ENCODE measurements at regions not wholly inside any gene's neighbourhood (a gene's known extent, or its start where the extent isn't known, plus 50 kb on each side); places are given as distances from the start of the nearest gene placed in this dataset.

DNA sequence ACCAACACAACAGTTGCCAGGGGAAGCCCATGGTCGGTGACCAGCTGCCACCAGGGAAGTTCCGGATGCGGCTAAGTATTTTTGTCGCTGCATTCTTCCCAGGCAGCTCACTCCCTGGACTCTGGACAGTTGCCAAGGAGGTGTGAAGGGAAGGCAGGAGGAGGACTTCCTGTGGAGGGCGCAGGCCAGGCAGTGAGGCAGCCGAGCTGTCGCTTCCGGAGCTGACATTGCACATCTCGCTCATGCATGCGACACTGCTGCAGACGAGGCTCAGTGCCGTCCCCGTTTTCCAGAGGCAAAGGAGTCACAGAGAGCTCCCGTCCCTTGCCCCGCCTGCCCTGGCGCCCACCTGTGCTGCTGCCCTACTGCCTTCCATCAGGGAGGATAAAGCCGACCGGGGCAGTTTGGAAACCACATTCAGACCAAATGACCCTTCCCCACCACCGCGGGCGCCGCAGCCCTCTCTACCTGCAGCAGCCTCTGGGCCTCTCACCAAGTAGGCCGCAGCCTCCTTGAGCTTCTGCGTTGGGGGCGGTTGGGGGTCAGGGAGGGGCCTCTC lies 81.4 kb downstream of the NENF start:
- H4K20me1 ChIP-seq (replicated peaks; ENCODE audit: control insufficient read depth, extremely low read depth, insufficient read depth, low read length), result no peaks in the 10 kb centered on the region
- H3K27me3 ChIP-seq (ENCODE audit: control insufficient read depth in 2 of 2, insufficient read depth in 2 of 2, low read length in 2 of 2), result peaks cover 45 to 55% of the 10 kb centered on the region in 2 experiments
- H3K27ac ChIP-seq (ENCODE audit: insufficient read depth, low read depth, low read length), result no peak overlapping the region
- H3K9me3 ChIP-seq (replicated peaks; ENCODE audit: control insufficient read depth, insufficient read depth, low read length), result no peaks in the 10 kb centered on the region
- no peaks in the 10 kb centered on the region for H3K9me1 ChIP-seq (replicated peaks; ENCODE audit: control insufficient read depth, extremely low read depth, insufficient read depth, low read length)
- POLR2A ChIA-PET, result interaction anchor here (1.2 kb wide), 1 partner anchor 94 kb away, joined by 4 read pairs; the partner anchor contains the start of gene ATF3
- FAIRE-seq, result peak; percentile 74
- CTCF ChIA-PET, result interaction anchor here (0.9 to 1.5 kb wide), 4 partner anchors 37 to 151 kb away, joined by 3 to 4 read pairs (median 4); no protein-coding TSS in a partner anchor
- TF ChIP-seq POLR2A (IDR thresholded peaks at IDR 0.05; ENCODE audit: low read depth, low read length) (no peak), JUN (IDR thresholded peaks at IDR 0.05; ENCODE audit: borderline replicate concordance, insufficient read depth, insufficient read length, low read depth) (no peak), MYC (IDR thresholded peaks at IDR 0.05; ENCODE audit: low read depth, low read length) (no peak), EZH2 (IDR thresholded peaks at IDR 0.05; ENCODE audit: borderline replicate concordance, low read depth, low read length, severe bottlenecking) (peak; percentile 58), GATA2 (IDR thresholded peaks at IDR 0.05; ENCODE audit: insufficient read depth, insufficient read length, low read depth, low read length) (no peak)
- TF ChIP-seq, protein P1, sequence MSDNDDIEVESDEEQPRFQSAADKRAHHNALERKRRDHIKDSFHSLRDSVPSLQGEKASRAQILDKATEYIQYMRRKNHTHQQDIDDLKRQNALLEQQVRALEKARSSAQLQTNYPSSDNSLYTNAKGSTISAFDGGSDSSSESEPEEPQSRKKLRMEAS (IDR thresholded peaks at IDR 0.05; ENCODE audit: insufficient read depth, insufficient read length), result no peak
- no peaks in the 10 kb centered on the region for H3K36me3 ChIP-seq (ENCODE audit: control insufficient read depth in 2 of 2, extremely low read depth in 1 of 2, insufficient read depth in 2 of 2, low read length in 2 of 2)
- H3K9ac ChIP-seq (replicated peaks; ENCODE audit: extremely low read depth, insufficient read depth, low read length), result no peak overlapping the region
- H3K4me3 ChIP-seq (replicated peaks in 1 of 3; ENCODE audit: insufficient read depth in 1 of 3, low read depth in 1 of 3, low read length in 3 of 3), result no peak overlapping the region
- no peaks in the 10 kb centered on the region for H3K79me2 ChIP-seq (ENCODE audit: control insufficient read depth, insufficient read depth, low read length)
- no peak overlapping the region for H3K4me2 ChIP-seq (ENCODE audit: insufficient read depth, low read length)
- dilution Hi-C loops (cut with MboI; ENCODE audit: extremely low pct_ligation_motif_present, low sequenced_read_pairs) (no loop called here), intact Hi-C loops (cut with micrococcal nuclease) (loop anchor here (2.0 kb wide), 1 partner anchor 45 kb away; no protein-coding TSS in a partner anchor)
- H3K4me1 ChIP-seq (ENCODE audit: control insufficient read depth, extremely low read depth, insufficient read depth, low read length), result peaks cover 10% of the 10 kb centered on the region
- no TSS peak for BruUV-seq (replicated peaks)
- DNase-seq (ENCODE audit: low read depth, low spot score), result no peak
- no peak overlapping the region for H2AFZ ChIP-seq (ENCODE audit: low read depth, low read length)

DNA sequence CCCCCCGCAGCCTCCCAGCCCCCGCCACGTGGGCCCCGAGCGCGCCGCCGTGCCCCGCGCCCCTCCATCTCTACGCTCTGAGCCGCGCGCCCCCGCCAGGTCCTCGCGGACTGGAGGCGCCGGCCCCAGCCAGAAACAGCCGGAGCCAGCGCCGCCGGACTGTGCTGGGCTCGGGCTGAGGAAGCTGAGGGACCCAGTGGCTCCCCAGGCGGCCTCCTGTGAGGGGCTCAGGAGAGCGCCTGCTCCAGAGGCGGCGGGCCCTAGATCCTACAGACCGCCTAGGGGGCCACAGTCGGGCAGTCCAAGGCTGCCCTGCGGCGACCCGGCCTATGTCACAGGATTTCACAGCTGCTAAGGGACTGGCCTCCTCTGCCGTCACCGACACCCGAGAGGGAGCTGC lies 82.1 kb downstream of the NENF start:
- Histone ChIP-seq H2AFZ (ENCODE audit: low read depth, low read length) (peak overlapping the region; percentile 16), H3K79me2 (ENCODE audit: control insufficient read depth, insufficient read depth, low read length) (no peaks in the 10 kb centered on the region), H3K4me2 (ENCODE audit: insufficient read depth, low read length) (no peak overlapping the region), H3K36me3 (ENCODE audit: control insufficient read depth in 2 of 2, extremely low read depth in 1 of 2, insufficient read depth in 2 of 2, low read length in 2 of 2) (no peaks in the 10 kb centered on the region), H3K27me3 (ENCODE audit: control insufficient read depth in 2 of 2, insufficient read depth in 2 of 2, low read length in 2 of 2) (peaks cover 45 to 55% of the 10 kb centered on the region in 2 experiments), H3K4me1 (ENCODE audit: control insufficient read depth, extremely low read depth, insufficient read depth, low read length) (peaks cover 10% of the 10 kb centered on the region), H3K9me1 (replicated peaks; ENCODE audit: control insufficient read depth, extremely low read depth, insufficient read depth, low read length) (no peaks in the 10 kb centered on the region), H3K27ac (ENCODE audit: insufficient read depth, low read depth, low read length) (no peak overlapping the region), H4K20me1 (replicated peaks; ENCODE audit: control insufficient read depth, extremely low read depth, insufficient read depth, low read length) (no peaks in the 10 kb centered on the region), H3K4me3 (replicated peaks in 1 of 3; ENCODE audit: insufficient read depth in 1 of 3, low read depth in 1 of 3, low read length in 3 of 3) (no peak overlapping the region), H3K9ac (replicated peaks; ENCODE audit: extremely low read depth, insufficient read depth, low read length) (no peak overlapping the region), H3K9me3 (replicated peaks; ENCODE audit: control insufficient read depth, insufficient read depth, low read length) (no peaks in the 10 kb centered on the region)
- no TSS peak for BruUV-seq (replicated peaks)
- DNase-seq (ENCODE audit: low read depth, low spot score) (no peak), FAIRE-seq (no peak)
- POLR2A ChIA-PET, result interaction anchor here (0.6 to 1.2 kb wide), 2 partner anchors 94 to 95 kb away, joined by 3 to 4 read pairs; partner anchors contain the start of gene ATF3
- dilution Hi-C loops (cut with MboI; ENCODE audit: extremely low pct_ligation_motif_present, low sequenced_read_pairs), result no loop called here
- TF ChIP-seq JUN (IDR thresholded peaks at IDR 0.05; ENCODE audit: borderline replicate concordance, insufficient read depth, insufficient read length, low read depth) (no peak), POLR2A (IDR thresholded peaks at IDR 0.05; ENCODE audit: low read depth, low read length) (no peak), FOS (IDR thresholded peaks at IDR 0.05; ENCODE audit: borderline replicate concordance, insufficient read depth, low read length) (no peak)
- TF ChIP-seq, protein P1 (IDR thresholded peaks at IDR 0.05; ENCODE audit: insufficient read depth, insufficient read length), result no peak
- TF ChIP-seq, protein P2, sequence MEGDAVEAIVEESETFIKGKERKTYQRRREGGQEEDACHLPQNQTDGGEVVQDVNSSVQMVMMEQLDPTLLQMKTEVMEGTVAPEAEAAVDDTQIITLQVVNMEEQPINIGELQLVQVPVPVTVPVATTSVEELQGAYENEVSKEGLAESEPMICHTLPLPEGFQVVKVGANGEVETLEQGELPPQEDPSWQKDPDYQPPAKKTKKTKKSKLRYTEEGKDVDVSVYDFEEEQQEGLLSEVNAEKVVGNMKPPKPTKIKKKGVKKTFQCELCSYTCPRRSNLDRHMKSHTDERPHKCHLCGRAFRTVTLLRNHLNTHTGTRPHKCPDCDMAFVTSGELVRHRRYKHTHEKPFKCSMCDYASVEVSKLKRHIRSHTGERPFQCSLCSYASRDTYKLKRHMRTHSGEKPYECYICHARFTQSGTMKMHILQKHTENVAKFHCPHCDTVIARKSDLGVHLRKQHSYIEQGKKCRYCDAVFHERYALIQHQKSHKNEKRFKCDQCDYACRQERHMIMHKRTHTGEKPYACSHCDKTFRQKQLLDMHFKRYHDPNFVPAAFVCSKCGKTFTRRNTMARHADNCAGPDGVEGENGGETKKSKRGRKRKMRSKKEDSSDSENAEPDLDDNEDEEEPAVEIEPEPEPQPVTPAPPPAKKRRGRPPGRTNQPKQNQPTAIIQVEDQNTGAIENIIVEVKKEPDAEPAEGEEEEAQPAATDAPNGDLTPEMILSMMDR (IDR thresholded peaks at IDR 0.05; ENCODE audit: extremely low read depth in 1 of 2, insufficient read depth in 1 of 2, low read depth in 1 of 2, low read length in 2 of 2), result no peak
- CTCF ChIA-PET, result interaction anchor here (0.9 to 1.5 kb wide), 4 partner anchors 38 to 151 kb away, joined by 3 to 4 read pairs (median 4); no protein-coding TSS in a partner anchor
- intact Hi-C loops (cut with micrococcal nuclease), result loop anchor here (2.0 kb wide), 1 partner anchor 44 kb away; no protein-coding TSS in a partner anchor

Data from endothelial cell of umbilical vein (primary cell).